WTC11 (cell line): ENCODE measurements at regions not wholly inside any gene's neighbourhood (a gene's known extent, or its start where the extent isn't known, plus 50 kb on each side); places are given as distances from the start of the nearest gene placed in this dataset.

Experiments
- ATAC-seq: fragments of 200-7000 bp; cut with Tn5 transposase; 2 replicates; pipeline ENCODE4 v1.10.0; 2021; ENCODE audit warnings: mild to moderate bottlenecking, moderate library complexity
- CTCF ChIA-PET: fragments of 300-600 bp; sonication (Branson Sonifier 250); formaldehyde crosslinking; loops from one replicate; lab custom pipeline; 2021; ENCODE audit warnings: antibody characterized with exemption; lab: Charles Lee
- POLR2A ChIA-PET: fragments of 350-600 bp; sonication (Branson Sonifier 250); formaldehyde crosslinking; loops from one replicate; lab custom pipeline; 2021; ENCODE audit warnings: antibody characterized with exemption; lab: Charles Lee
- DNase-seq: peaks from one replicate; pipeline ENCODE4 v3.0.0; 2021; ENCODE audit warnings: low spot score
- H3K27ac Mint-ChIP-seq: 2 replicates; pipeline ENCODE4 v1.8.0; 2021; ENCODE audit warnings: mixed read lengths
- H3K27me3 Mint-ChIP-seq: 2 replicates; pipeline ENCODE4 v1.8.0; 2021; ENCODE audit warnings: low read depth, mild to moderate bottlenecking, moderate library complexity, mixed read lengths
- H3K36me3 Mint-ChIP-seq: 2 replicates; pipeline ENCODE4 v1.8.0; 2021; ENCODE audit warnings: mixed read lengths
- H3K4me1 Mint-ChIP-seq: 2 replicates; pipeline ENCODE4 v1.8.0; 2022; ENCODE audit warnings: mixed read lengths
- H3K4me3 Mint-ChIP-seq: 2 replicates; pipeline ENCODE4 v1.8.0; 2021; ENCODE audit warnings: mild to moderate bottlenecking, moderate library complexity, mixed read lengths
- H3K9me3 Mint-ChIP-seq: 2 replicates; pipeline ENCODE4 v1.8.0; 2021; ENCODE audit warnings: mixed read lengths
- AR ChIP-seq: fragments of 250-450 bp; sonication (Bioruptor Pico); IDR thresholded peaks from 2 replicates; pipeline ENCODE4 v1.9.0; 2021; ENCODE audit warnings: mild to moderate bottlenecking
- CTCF ChIP-seq: fragments of 200-600 bp; IDR thresholded peaks from 2 replicates; pipeline ENCODE4 v1.8.0; 2022; ENCODE audit warnings: antibody characterized with exemption
- E2F5 ChIP-seq: sonication (generic); formaldehyde crosslinking; IDR thresholded peaks from 2 replicates; pipeline ENCODE4 v1.8.1; 2022; ENCODE audit warnings: mild to moderate bottlenecking, moderate library complexity, missing genetic modification reagents
- ELF4 ChIP-seq: sonication (generic); formaldehyde crosslinking; IDR thresholded peaks from 2 replicates; pipeline ENCODE4 v1.8.1; 2022; ENCODE audit warnings: low read depth, mild to moderate bottlenecking, moderate library complexity, missing genetic modification reagents
- ESRRA ChIP-seq: sonication (generic); formaldehyde crosslinking; IDR thresholded peaks from 2 replicates; pipeline ENCODE4 v1.8.1; 2022; ENCODE audit warnings: mild to moderate bottlenecking, missing genetic modification reagents, borderline replicate concordance
- FOXK1 ChIP-seq: sonication (generic); formaldehyde crosslinking; IDR thresholded peaks from 2 replicates; pipeline ENCODE4 v1.8.0; 2022; ENCODE audit warnings: mild to moderate bottlenecking, moderate library complexity, missing genetic modification reagents
- IRF1 ChIP-seq: sonication (generic); formaldehyde crosslinking; IDR thresholded peaks from 2 replicates; pipeline ENCODE4 v1.8.0; 2023; ENCODE audit warnings: missing genetic modification reagents
- JUN ChIP-seq: sonication (generic); formaldehyde crosslinking; IDR thresholded peaks from 2 replicates; pipeline ENCODE4 v1.8.0; 2023; ENCODE audit warnings: mild to moderate bottlenecking, missing genetic modification reagents
- MLX ChIP-seq: sonication (generic); formaldehyde crosslinking; IDR thresholded peaks from 2 replicates; pipeline ENCODE4 v1.8.1; 2023; ENCODE audit warnings: mild to moderate bottlenecking, missing genetic modification reagents, moderate library complexity
- MXD4 ChIP-seq: fragments of 250-450 bp; sonication (Bioruptor Pico); IDR thresholded peaks from 2 replicates; pipeline ENCODE4 v1.8.0; 2021; ENCODE audit warnings: mild to moderate bottlenecking, moderate library complexity, borderline replicate concordance
- MYBL2 ChIP-seq: sonication (generic); formaldehyde crosslinking; IDR thresholded peaks from 2 replicates; pipeline ENCODE4 v1.8.1; 2023; ENCODE audit warnings: mild to moderate bottlenecking, moderate library complexity, missing genetic modification reagents
- NFATC4 ChIP-seq: fragments of 250-450 bp; sonication (Bioruptor Pico); IDR thresholded peaks from 2 replicates; pipeline ENCODE4 v1.9.0; 2021; ENCODE audit warnings: mild to moderate bottlenecking
- NFE2L1 ChIP-seq: sonication (generic); formaldehyde crosslinking; IDR thresholded peaks from 2 replicates; pipeline ENCODE4 v1.8.1; 2023; ENCODE audit warnings: missing genetic modification reagents
- SOX15 ChIP-seq: fragments of 250-450 bp; sonication (Bioruptor Pico); IDR thresholded peaks from 2 replicates; pipeline ENCODE4 v1.9.0; 2021; ENCODE audit warnings: mild to moderate bottlenecking
- ZBTB43 ChIP-seq: sonication (generic); formaldehyde crosslinking; IDR thresholded peaks from 2 replicates; pipeline ENCODE4 v1.8.1; 2023; ENCODE audit warnings: mild to moderate bottlenecking, missing genetic modification reagents
- ZNF317 ChIP-seq: sonication (generic); formaldehyde crosslinking; IDR thresholded peaks from 2 replicates; pipeline ENCODE4 v1.8.1; 2023; ENCODE audit warnings: low read depth, mild to moderate bottlenecking, moderate library complexity, missing genetic modification reagents, borderline replicate concordance
- ZNF416 ChIP-seq: fragments of 250-450 bp; sonication (Bioruptor Pico); IDR thresholded peaks from 2 replicates; pipeline ENCODE4 v1.9.0; 2021; ENCODE audit warnings: mild to moderate bottlenecking, inconsistent platforms

- DNase-seq: no peak
- no peak for ATAC-seq
- Mint-ChIP-seq H3K36me3 (no peaks in the 10 kb centered on the region), H3K4me1 (peaks cover 13% of the 10 kb centered on the region), H3K9me3 (no peaks in the 10 kb centered on the region), H3K27me3 (peaks cover 13% of the 10 kb centered on the region), H3K27ac (no peak overlapping the region), H3K4me3 (no peak overlapping the region)
- ChIA-PET CTCF (no interaction called here), POLR2A (no interaction called here)
- TF ChIP-seq MYBL2 (CRISPR knock-in tag): no peak
- TF ChIP-seq SOX15 (CRISPR knock-in tag): no peak
- TF ChIP-seq ELF4 (CRISPR knock-in tag): no peak
- no peak for TF ChIP-seq NFE2L1 (CRISPR knock-in tag)
- no peak for TF ChIP-seq ESRRA (CRISPR knock-in tag)
- TF ChIP-seq JUN: no peak
- no peak for TF ChIP-seq ZNF317 (CRISPR knock-in tag)
- TF ChIP-seq MXD4 (CRISPR knock-in tag): no peak
- no peak for TF ChIP-seq MLX (CRISPR knock-in tag)
- TF ChIP-seq CTCF: no peak
- no peak for TF ChIP-seq FOXK1 (CRISPR knock-in tag)
- TF ChIP-seq E2F5: no peak
- TF ChIP-seq NFATC4 (CRISPR knock-in tag): no peak
- TF ChIP-seq ZNF416 (CRISPR knock-in tag): no peak
- no peak for TF ChIP-seq AR (CRISPR knock-in tag)
- TF ChIP-seq ZBTB43 (CRISPR knock-in tag): no peak
- no peak for TF ChIP-seq IRF1 (CRISPR knock-in tag)
Observed at GRCh38 chr9:79390077-79390698, 181.6 kb upstream of the TLE4 start.
